C4-2B (cell line): ENCODE measurements at regions not wholly inside any gene's neighbourhood (a gene's known extent, or its start where the extent isn't known, plus 50 kb on each side); places are given as distances from the start of the nearest gene placed in this dataset.

Experiments used
- H3K27ac ChIP-seq: fragments of 450-650 bp; 2 replicates; pipeline ENCODE4 v1.5.1; 2017
- CTCF ChIP-seq: fragments of 450-650 bp; conservative IDR thresholded peaks from 2 replicates; pipeline ENCODE4 v1.5.1; 2017; ENCODE audit warnings: mild to moderate bottlenecking
- ZFX ChIP-seq: fragments of 450-650 bp; IDR thresholded peaks from 2 replicates; pipeline ENCODE4 v1.6.1; 2017

GRCh38 chr7:94239661-94240234 is 154.9 kb upstream of the COL1A2 start:
- no peak for TF ChIP-seq ZFX
- no peak for TF ChIP-seq CTCF
- no peak overlapping the region for H3K27ac ChIP-seq

- H3K27ac ChIP-seq, result no peak overlapping the region
- TF ChIP-seq CTCF (no peak), ZFX (no peak)
Measured at GRCh38 chr7:94240902-94241301, 153.8 kb upstream of the COL1A2 start.

GRCh38 chr7:94241402-94241925 is 153.2 kb upstream of the COL1A2 start:
- TF ChIP-seq CTCF (no peak), ZFX (no peak)
- H3K27ac ChIP-seq, result no peak overlapping the region

- TF ChIP-seq ZFX (no peak), CTCF (no peak)
- H3K27ac ChIP-seq, result no peak overlapping the region
Measured at GRCh38 chr7:94243066-94243711, 151.5 kb upstream of the COL1A2 start.

- no peak for TF ChIP-seq ZFX
- no peak for TF ChIP-seq CTCF
- no peak overlapping the region for H3K27ac ChIP-seq
Measured at GRCh38 chr7:94244760-94245159, 149.9 kb upstream of the COL1A2 start.

GRCh38 chr7:94245500-94245899 is 149.2 kb upstream of the COL1A2 start:
- no peak overlapping the region for H3K27ac ChIP-seq
- TF ChIP-seq ZFX (no peak), CTCF (no peak)

GRCh38 chr7:94247970-94248369 is 146.7 kb upstream of the COL1A2 start:
- H3K27ac ChIP-seq, result no peak overlapping the region
- TF ChIP-seq ZFX (no peak), CTCF (no peak)
